KBM-7 (cell line): ENCODE measurements at regions not wholly inside any gene's neighbourhood (a gene's known extent, or its start where the extent isn't known, plus 50 kb on each side); places are given as distances from the start of the nearest gene placed in this dataset.
A peak's percentile ranks its signal among the peaks of the same experiment; 100 is the strongest.
"Not testable (repeated sequence)": the region's sequence is repeated elsewhere in the genome, so short reads cannot be mapped to it uniquely, and the experiment has no call there.

Source experiments
- DNase-seq: peaks from one replicate; pipeline ENCODE4 v3.0.0-alpha.2; 2015
- in situ Hi-C: fragments of 300-500 bp; cut with MboI; formaldehyde crosslinking; loops from 2 replicates; pipeline ENCODE4 v1.14.3; 2020; ENCODE audit warnings: low sequenced_read_pairs, low pct_unique_long_range_greater_than_20kb, mixed read lengths

DNA sequence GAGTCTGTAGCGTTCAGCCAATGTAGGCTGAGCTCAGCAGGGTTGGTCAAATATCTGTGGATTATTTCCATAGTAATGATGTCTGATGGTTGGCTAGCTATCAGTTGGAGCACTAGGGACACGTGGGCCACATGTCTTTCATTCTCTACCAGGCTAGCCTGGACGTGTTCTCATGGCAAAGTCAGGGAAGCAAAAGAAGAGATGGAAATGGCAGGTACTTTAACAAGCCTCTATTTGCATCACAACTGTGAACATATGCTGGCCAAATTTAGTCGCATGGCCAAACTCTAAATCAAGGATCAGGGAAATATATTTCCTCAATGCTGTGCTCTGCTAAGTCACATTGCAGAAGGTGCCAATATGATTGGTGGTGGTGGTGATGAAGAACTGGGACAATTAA is 371.6 kb upstream of the CHST9 start:
- in situ Hi-C loops = no loop called here
- no peak for DNase-seq

DNA sequence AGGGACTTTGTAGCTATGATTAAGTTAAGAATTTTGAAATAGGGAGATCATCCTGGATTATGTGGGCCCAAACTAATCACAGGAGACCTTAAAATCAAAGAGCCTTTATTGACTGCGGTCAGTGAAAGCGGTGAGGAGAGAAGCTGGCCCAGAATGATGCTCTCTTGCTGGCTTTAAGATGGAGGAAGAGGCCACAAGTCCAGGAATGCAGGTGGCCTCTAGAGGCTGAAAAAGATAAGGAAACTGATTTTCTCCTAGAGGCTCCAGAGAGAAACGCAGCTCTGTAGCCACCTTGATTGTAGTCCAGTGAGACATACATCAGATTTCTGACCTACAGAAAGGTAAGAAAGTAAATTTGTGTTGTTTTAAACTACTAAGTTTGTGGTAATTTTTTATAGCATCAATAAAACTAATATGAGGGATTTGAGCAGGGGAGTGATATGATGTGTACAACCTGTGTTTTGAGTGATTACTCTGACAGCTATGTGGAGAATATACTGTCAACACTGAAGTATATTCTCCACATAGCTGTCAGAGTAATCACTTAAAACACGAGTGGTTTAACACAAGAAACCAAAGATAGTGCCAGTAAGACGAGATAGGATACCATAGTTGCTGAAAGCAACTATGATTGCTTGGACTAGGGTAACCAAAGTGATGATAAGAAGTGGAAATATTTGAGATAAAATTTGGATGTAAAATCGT is 364.4 kb upstream of the CHST9 start:
- in situ Hi-C loops = no loop called here
- DNase-seq = no peak

GRCh38 chr18:27546991-27547390 is 361.9 kb upstream of the CHST9 start:
- DNase-seq = no peak
- in situ Hi-C loops = no loop called here

GRCh38 chr18:27544206-27544605 is 359.1 kb upstream of the CHST9 start:
- in situ Hi-C loops = no loop called here

DNA sequence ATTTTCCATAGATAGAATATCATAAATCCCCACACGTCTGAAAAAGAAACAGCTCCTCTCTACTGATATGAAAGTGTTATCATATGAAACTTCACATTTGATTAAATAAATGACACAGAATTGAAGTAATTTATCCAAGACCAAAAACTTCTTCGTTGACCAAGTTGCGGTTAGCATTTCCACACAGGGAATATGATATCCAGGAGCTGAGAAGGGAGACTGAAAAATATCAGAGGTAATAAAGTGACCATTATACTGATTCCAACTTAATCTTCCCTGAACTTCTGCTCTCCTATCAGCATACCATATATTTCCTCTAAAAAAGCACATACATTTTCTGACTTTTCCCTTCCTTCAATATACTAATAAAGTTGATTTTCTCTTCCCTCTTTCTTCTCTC is 356.2 kb upstream of the CHST9 start:
- DNase-seq = no peak
- in situ Hi-C loops = no loop called here

More at GRCh38 chr18:27544206-27544605, 359.1 kb upstream of the CHST9 start:
- DNase-seq = no peak

DNA sequence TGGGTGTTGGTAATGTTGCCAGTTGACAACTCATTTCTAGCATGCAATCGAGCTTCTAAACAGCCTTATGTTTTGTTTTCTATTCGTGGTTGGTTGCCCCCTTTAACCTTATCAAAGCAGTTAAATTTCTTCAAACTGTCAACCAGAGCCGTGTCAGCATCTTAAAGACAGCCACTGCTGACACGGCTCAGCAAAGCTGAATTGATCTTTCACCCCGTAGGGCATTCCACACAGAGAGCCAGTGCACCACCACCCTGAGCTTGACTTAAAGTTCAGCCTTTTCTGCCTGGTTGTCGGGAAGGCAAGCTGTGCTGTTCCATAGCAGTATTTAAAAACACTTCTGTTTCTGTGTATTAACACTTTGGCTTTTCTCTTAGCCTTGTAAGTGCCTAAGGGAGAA is 355.0 kb upstream of the CHST9 start:
- no peak for DNase-seq
- in situ Hi-C loops = no loop called here

- in situ Hi-C loops = no loop called here
- no peak for DNase-seq
Measured at GRCh38 chr18:27528925-27529521, 343.9 kb upstream of the CHST9 start.

DNA sequence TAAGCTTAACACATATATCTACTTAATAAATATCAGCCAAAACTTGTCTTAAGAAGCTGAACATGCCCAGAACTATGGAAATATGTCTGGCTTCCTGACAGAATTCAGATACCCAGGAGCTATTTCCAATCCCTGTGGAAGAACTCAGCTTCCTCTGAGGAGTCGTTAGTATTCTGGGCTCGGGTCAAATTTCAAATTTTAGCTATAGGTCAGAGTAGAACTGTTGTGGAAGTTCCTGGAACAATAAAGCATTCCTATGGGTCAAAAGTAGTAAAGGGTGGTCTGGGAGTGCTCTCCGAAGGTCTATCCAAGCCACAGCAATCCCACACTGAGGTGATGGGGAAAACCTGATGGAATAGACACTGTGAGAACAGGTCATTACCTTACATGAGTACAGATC is 342.7 kb upstream of the CHST9 start:
- in situ Hi-C loops = no loop called here
- no peak for DNase-seq

GRCh38 chr18:27520401-27520800 is 335.3 kb upstream of the CHST9 start:
- no peak for DNase-seq
- in situ Hi-C loops = no loop called here

DNA sequence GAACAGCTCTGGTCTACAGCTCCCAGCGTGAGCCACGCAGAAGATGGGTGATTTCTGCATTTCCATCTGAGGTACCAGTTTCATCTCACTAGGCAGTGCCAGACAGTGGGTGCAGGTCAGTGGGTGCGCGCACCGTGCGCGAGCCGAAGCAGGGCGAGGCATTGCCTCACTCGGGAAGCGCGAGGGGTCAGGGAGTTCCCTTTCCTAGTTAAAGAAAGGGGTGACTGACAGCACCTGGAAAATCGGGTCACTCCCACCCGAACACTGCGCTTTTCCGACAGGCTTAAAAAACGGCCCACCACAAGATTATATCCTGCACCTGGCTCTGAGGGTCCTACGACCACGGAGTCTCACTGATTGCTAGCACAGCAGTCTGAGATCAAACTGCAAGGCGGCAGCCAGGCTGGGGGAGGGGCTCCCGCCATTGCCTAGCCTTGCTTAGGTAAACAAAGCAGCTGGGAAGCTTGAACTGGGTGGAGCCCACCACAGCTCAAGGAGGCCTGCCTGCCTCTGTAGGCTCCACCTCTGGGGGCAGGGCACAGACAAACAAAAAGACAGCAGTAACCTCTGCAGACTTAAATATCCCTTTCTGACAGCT is 325.0 kb upstream of the CHST9 start:
- DNase-seq, in situ Hi-C loops: not testable (repeated sequence)

DNA sequence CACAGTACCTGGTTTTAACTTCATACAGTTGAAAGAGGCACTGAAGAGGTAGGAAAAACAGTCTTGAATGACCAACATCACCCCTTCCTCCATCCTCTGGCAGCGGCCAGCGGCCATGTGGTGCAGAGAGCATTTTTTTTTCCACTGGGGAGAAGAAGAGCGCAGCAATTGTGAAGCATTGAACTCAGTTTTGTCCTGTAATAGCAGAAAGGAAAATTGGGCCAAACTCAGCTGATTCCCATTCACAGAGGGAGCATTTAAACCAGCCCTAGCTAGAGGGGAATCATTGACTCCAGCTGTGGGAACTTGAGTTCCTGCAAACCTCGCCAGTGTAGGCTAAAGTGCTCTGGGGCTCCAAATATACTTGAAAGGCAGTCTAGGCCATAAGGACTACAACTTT is 316.6 kb upstream of the CHST9 start:
- no peak for DNase-seq
- in situ Hi-C loops = no loop called here

DNA sequence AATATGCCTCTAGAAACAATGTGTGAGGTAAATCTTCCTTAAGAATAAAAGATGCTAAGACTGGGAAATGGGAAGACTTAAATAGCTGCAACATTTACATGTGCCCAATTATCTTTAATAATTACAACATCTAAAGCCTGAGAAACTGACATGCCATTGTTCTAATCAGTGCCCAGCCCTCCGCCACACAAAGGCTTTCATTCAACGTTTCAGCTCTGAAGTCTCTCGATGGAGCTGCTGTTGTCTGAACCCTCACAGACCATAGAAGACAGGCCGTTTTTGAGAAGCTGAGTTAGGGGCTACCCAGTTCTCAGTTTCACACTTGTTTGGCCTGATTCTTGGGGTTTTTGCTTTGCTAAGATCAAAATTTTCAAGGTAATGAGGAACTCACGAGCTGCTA is 315.4 kb upstream of the CHST9 start:
- in situ Hi-C loops = no loop called here
- DNase-seq = no peak

DNA sequence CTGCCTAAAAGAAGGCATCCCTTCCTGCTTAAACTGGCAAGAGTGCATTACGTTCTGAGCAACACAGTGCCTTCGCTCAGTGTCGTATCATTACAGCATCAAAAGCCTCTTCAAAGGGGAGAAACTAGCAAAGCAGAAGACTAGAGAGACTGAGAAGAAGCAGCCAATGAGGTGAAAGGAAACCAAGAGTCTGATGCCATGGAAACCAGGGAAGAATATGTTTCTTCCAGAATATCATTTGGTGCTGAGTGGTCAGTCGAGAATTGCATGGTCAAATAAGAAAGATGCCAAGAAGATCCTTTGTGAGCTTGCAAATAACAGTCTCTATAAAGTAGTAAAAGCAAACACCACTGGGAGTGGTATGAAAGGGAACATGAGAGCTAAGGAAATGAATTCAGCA is 312.1 kb upstream of the CHST9 start:
- no peak for DNase-seq
- in situ Hi-C loops = no loop called here

DNA sequence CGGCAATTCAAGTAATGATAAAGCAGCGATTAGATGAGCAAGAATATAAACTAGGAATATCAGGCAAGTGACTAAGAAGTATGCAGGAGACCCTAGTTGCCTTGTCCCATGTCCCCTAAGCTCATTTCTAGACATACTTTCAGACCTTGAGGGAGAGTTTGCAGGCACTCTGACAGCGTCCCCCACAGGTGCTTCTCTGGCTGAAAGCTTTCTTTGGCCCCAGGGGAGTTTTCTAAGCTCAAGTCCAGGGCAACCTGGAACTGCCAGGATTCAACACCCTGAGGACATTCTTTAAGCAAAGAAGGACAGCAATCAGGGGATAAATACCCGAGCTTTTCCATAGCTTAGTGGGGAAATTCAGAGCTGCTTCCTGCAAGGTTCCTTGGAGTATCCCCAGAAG is 308.1 kb upstream of the CHST9 start:
- in situ Hi-C loops = no loop called here
- no peak for DNase-seq

GRCh38 chr18:27491772-27492171 is 306.7 kb upstream of the CHST9 start:
- in situ Hi-C loops = no loop called here
- DNase-seq = no peak

GRCh38 chr18:27483276-27483675 is 298.2 kb upstream of the CHST9 start:
- in situ Hi-C loops = no loop called here
- DNase-seq = no peak

- DNase-seq = no peak
- in situ Hi-C loops = no loop called here
Measured at GRCh38 chr18:27478459-27478858, 293.4 kb upstream of the CHST9 start.

- in situ Hi-C loops = no loop called here
Measured at GRCh38 chr18:27473318-27473717, 288.2 kb upstream of the CHST9 start.

GRCh38 chr18:27467073-27467472 is 282.0 kb upstream of the CHST9 start:
- DNase-seq = no peak
- in situ Hi-C loops = no loop called here

More at GRCh38 chr18:27473318-27473717, 288.2 kb upstream of the CHST9 start:
- no peak for DNase-seq

GRCh38 chr18:27461957-27462356 is 276.8 kb upstream of the CHST9 start:
- DNase-seq = peak; percentile 30
- in situ Hi-C loops = no loop called here

DNA sequence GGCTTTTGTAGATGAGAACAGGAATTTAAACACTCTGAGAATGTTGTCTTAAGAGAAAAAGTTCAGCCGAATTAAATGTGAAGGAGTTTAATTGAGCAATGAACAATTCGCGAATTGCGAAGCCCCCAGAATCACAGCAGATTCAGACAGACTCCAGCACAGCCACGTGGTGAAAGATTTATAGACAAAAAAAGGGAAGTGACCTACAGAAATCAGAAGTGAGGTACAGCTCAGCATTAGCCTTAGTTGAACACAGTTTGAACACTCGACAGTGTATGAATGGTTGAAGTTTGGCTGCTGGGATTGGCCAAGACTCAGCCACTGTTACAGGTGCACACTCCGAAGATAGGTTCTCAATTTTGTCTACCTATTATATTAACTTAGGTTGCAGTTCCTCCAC is 264.0 kb upstream of the CHST9 start:
- DNase-seq = peak; percentile 31
- in situ Hi-C loops = no loop called here
